KOPT-K1 (cell line): ENCODE measurements at regions not wholly inside any gene's neighbourhood (a gene's known extent, or its start where the extent isn't known, plus 50 kb on each side); places are given as distances from the start of the nearest gene placed in this dataset.
A peak's percentile ranks its signal among the peaks of the same experiment; 100 is the strongest.
"Not testable (repeated sequence)": the region's sequence is repeated elsewhere in the genome, so short reads cannot be mapped to it uniquely, and the experiment has no call there.

Experiments used
- H3K27ac ChIP-seq: fragments of 200-600 bp; sonication (generic); 2 replicates; pipeline ENCODE4 v1.5.1; 2016; ENCODE audit warnings: antibody characterized with exemption, mild to moderate bottlenecking, low read depth, low read length; ENCODE audit not compliant: poor library complexity, severe bottlenecking
- H3K36me3 ChIP-seq: fragments of 200-600 bp; sonication (generic); 2 replicates; pipeline ENCODE4 v1.5.1; 2017; ENCODE audit warnings: antibody characterized with exemption, mild to moderate bottlenecking, low read length, moderate library complexity; ENCODE audit not compliant: insufficient read depth
- H3K9me3 ChIP-seq: fragments of 200-600 bp; sonication (generic); 2 replicates; pipeline ENCODE4 v1.5.1; 2017; ENCODE audit warnings: antibody characterized with exemption, low read length, mild to moderate bottlenecking; ENCODE audit not compliant: insufficient read depth, poor library complexity, severe bottlenecking

GRCh38 chrX:64853424-64853823 is 122.8 kb downstream of the ZC4H2 start:
- H3K36me3 ChIP-seq = peaks cover 10% of the 10 kb centered on the region
- no peak overlapping the region for H3K27ac ChIP-seq
- H3K9me3 ChIP-seq = peaks cover 76% of the 10 kb centered on the region

- Histone ChIP-seq H3K36me3 (peaks cover 10% of the 10 kb centered on the region), H3K27ac (peak overlapping the region; percentile 81), H3K9me3 (peaks cover 98% of the 10 kb centered on the region)
These were observed 125.7 kb downstream of the ZC4H2 start for GRCh38 chrX:64850371-64851082.

GRCh38 chrX:64843224-64843623 is 133.0 kb downstream of the ZC4H2 start:
- H3K27ac ChIP-seq = peak overlapping the region; percentile 93
- H3K9me3 ChIP-seq = peaks cover 86% of the 10 kb centered on the region
- no peaks in the 10 kb centered on the region; the same call in 1 of the 2 replicates for H3K36me3 ChIP-seq

GRCh38 chrX:64842492-64842891 is 133.8 kb downstream of the ZC4H2 start:
- Histone ChIP-seq H3K27ac (peak overlapping the region; percentile 93), H3K36me3 (no peaks in the 10 kb centered on the region; the same call in 1 of the 2 replicates), H3K9me3 (peaks cover 78% of the 10 kb centered on the region)

- H3K9me3 ChIP-seq = no peaks in the 10 kb centered on the region
- H3K36me3 ChIP-seq = no peaks in the 10 kb centered on the region
- no peak overlapping the region for H3K27ac ChIP-seq
These were observed 170.6 kb downstream of the ZC4H2 start for GRCh38 chrX:64805683-64806082.

- Histone ChIP-seq H3K27ac (no peak overlapping the region), H3K9me3 (peaks cover 3% of the 10 kb centered on the region), H3K36me3 (no peaks in the 10 kb centered on the region)
These were observed 183.5 kb downstream of the ZC4H2 start for GRCh38 chrX:64792598-64793337.

GRCh38 chrX:64782923-64783322 is 193.3 kb downstream of the ZC4H2 start:
- Histone ChIP-seq H3K27ac (no peak overlapping the region), H3K9me3 (peaks cover 12% of the 10 kb centered on the region)

GRCh38 chrX:64758047-64758446 is 218.2 kb downstream of the ZC4H2 start:
- Histone ChIP-seq H3K9me3 (no peaks in the 10 kb centered on the region), H3K27ac (no peak overlapping the region)

More at GRCh38 chrX:64782923-64783322, 193.3 kb downstream of the ZC4H2 start:
- H3K36me3 ChIP-seq = no peaks in the 10 kb centered on the region

GRCh38 chrX:64739792-64740378 is 236.4 kb downstream of the ZC4H2 start:
- Histone ChIP-seq H3K27ac (no peak overlapping the region), H3K36me3 (no peaks in the 10 kb centered on the region), H3K9me3 (no peaks in the 10 kb centered on the region)

More at GRCh38 chrX:64758047-64758446, 218.2 kb downstream of the ZC4H2 start:
- no peaks in the 10 kb centered on the region for H3K36me3 ChIP-seq

- Histone ChIP-seq H3K27ac (no peak overlapping the region), H3K9me3 (peaks cover 9% of the 10 kb centered on the region), H3K36me3 (no peaks in the 10 kb centered on the region)
These were observed 277.9 kb downstream of the ZC4H2 start for GRCh38 chrX:64698317-64698716.

GRCh38 chrX:64695372-64695771 is 280.9 kb downstream of the ZC4H2 start:
- not testable (repeated sequence) for H3K27ac ChIP-seq, H3K9me3 ChIP-seq, H3K36me3 ChIP-seq

- no peak overlapping the region for H3K27ac ChIP-seq
- H3K36me3 ChIP-seq = no peaks in the 10 kb centered on the region
- no peaks in the 10 kb centered on the region for H3K9me3 ChIP-seq
These were observed 267.6 kb upstream of the MTMR8 start for GRCh38 chrX:64662876-64663275.

- not testable (repeated sequence) for H3K27ac ChIP-seq, H3K9me3 ChIP-seq, H3K36me3 ChIP-seq
These were observed 262.0 kb upstream of the MTMR8 start for GRCh38 chrX:64657229-64657628.

GRCh38 chrX:64642482-64642881 is 247.2 kb upstream of the MTMR8 start:
- Histone ChIP-seq H3K9me3 (no peaks in the 10 kb centered on the region), H3K36me3 (no peaks in the 10 kb centered on the region)

More at GRCh38 chrX:64642482-64642881, 247.2 kb upstream of the MTMR8 start:
- no peak overlapping the region for H3K27ac ChIP-seq
